GM23338 (cell line): ENCODE measurements at regions not wholly inside any gene's neighbourhood (a gene's known extent, or its start where the extent isn't known, plus 50 kb on each side); places are given as distances from the start of the nearest gene placed in this dataset.

Source experiments
- ATAC-seq: fragments of 200-7000 bp; cut with Tn5 transposase; 3 replicates; pipeline ENCODE4 v1.9.1; 2020
- DNase-seq: peaks from one replicate; pipeline ENCODE4 v3.0.0-alpha.2; 2015; ENCODE audit warnings: low spot score
- H2AFZ ChIP-seq: fragments of 200-600 bp; sonication (generic); 2 replicates; pipeline ENCODE4 v1.8.0; 2016; ENCODE audit warnings: antibody characterized with exemption, mild to moderate bottlenecking, moderate library complexity
- H3F3A ChIP-seq: fragments of 200-600 bp; sonication (generic); replicated peaks from 2 replicates; pipeline ENCODE4 v1.8.0; 2017; ENCODE audit warnings: antibody characterized with exemption, mixed run types, low read depth
- H3K27ac ChIP-seq: fragments of 200-600 bp; sonication (generic); 2 replicates; pipeline ENCODE4 v1.6.1; 2016; ENCODE audit warnings: low read depth
- H3K27me3 ChIP-seq: fragments of 200-600 bp; sonication (generic); 2 replicates; pipeline ENCODE4 v1.8.0; 2016; ENCODE audit warnings: mild to moderate bottlenecking, mixed run types, moderate library complexity; ENCODE audit not compliant: insufficient read depth
- H3K36me3 ChIP-seq: fragments of 200-600 bp; sonication (generic); 2 replicates; pipeline ENCODE4 v1.8.0; 2016; ENCODE audit warnings: mild to moderate bottlenecking; ENCODE audit not compliant: insufficient read depth
- H3K4me1 ChIP-seq: fragments of 200-600 bp; sonication (generic); 2 replicates; pipeline ENCODE4 v1.8.0; 2016; ENCODE audit warnings: mild to moderate bottlenecking, moderate library complexity; ENCODE audit not compliant: insufficient read depth
- H3K4me2 ChIP-seq: fragments of 200-600 bp; sonication (generic); 2 replicates; pipeline ENCODE4 v1.7.1; 2017; ENCODE audit warnings: mixed run types
- H3K4me3 ChIP-seq: fragments of 200-600 bp; sonication (generic); 2 replicates; pipeline ENCODE4 v1.6.1; 2016; ENCODE audit warnings: mixed run types
- H3K79me2 ChIP-seq: fragments of 200-600 bp; sonication (generic); replicated peaks from 2 replicates; pipeline ENCODE4 v1.8.0; 2017; ENCODE audit warnings: mild to moderate bottlenecking; ENCODE audit not compliant: insufficient read depth
- H3K9me2 ChIP-seq: fragments of 200-600 bp; sonication (generic); 2 replicates; pipeline ENCODE4 v1.8.0; 2017; ENCODE audit not compliant: insufficient read depth
- H4K20me1 ChIP-seq: fragments of 200-600 bp; sonication (generic); replicated peaks from 2 replicates; pipeline ENCODE4 v1.8.0; 2017; ENCODE audit warnings: mild to moderate bottlenecking; ENCODE audit not compliant: insufficient read depth
- H3K27ac Mint-ChIP-seq: 2 replicates; pipeline ENCODE4 v1.8.0; 2020; ENCODE audit warnings: inconsistent platforms, mild to moderate bottlenecking, moderate library complexity, mixed read lengths
- H3K27me3 Mint-ChIP-seq: 3 replicates; pipeline ENCODE4 v1.8.0; 2022; ENCODE audit warnings: low read depth, mild to moderate bottlenecking, moderate library complexity, mixed read lengths, inconsistent platforms; ENCODE audit not compliant: insufficient read depth, poor library complexity
- H3K36me3 Mint-ChIP-seq: 3 replicates; pipeline ENCODE4 v1.8.0; 2021; ENCODE audit warnings: low read depth, mild to moderate bottlenecking, inconsistent platforms, moderate library complexity, mixed read lengths
- H3K4me1 Mint-ChIP-seq: 3 replicates; pipeline ENCODE4 v1.8.0; 2020; ENCODE audit warnings: mild to moderate bottlenecking, inconsistent platforms, mixed read lengths
- H3K4me3 Mint-ChIP-seq: 3 replicates; pipeline ENCODE4 v1.8.0; 2021; ENCODE audit warnings: moderate library complexity, mild to moderate bottlenecking, inconsistent platforms, mixed read lengths
- H3K9me3 Mint-ChIP-seq: 3 replicates; pipeline ENCODE4 v1.8.0; 2020; ENCODE audit warnings: moderate library complexity, mild to moderate bottlenecking, inconsistent platforms, mixed read lengths
- CTCF ChIP-seq, 2 experiments: fragments of 200-600 bp in 1 of 2; sonication (generic) in 1 of 2; conservative IDR thresholded peaks; 2 replicates each; pipeline versions ENCODE4 v1.5.1 to v1.6.1; 2016 to 2017; ENCODE audit warnings: antibody characterized with exemption in 2 of 2, low read depth in 2 of 2, mild to moderate bottlenecking in 2 of 2, moderate library complexity in 1 of 2
- EZH2 ChIP-seq: fragments of 200-600 bp; sonication (generic); IDR thresholded peaks from one replicate; pipeline ENCODE4 v1.8.0; 2017; ENCODE audit warnings: antibody characterized with exemption, mild to moderate bottlenecking, low read depth; ENCODE audit not compliant: unreplicated experiment
- NANOG ChIP-seq: IDR thresholded peaks from 2 replicates; pipeline ENCODE4 v1.6.1; 2016; ENCODE audit warnings: antibody characterized with exemption, borderline replicate concordance
- POLR2AphosphoS5 ChIP-seq: IDR thresholded peaks from 2 replicates; pipeline ENCODE4 v1.6.1; 2016; ENCODE audit warnings: antibody characterized with exemption, low read depth
- ZNF462 ChIP-seq: fragments of 250-450 bp; sonication (Bioruptor Pico); IDR thresholded peaks from 2 replicates; pipeline ENCODE4 v1.5.0; 2020; ENCODE audit warnings: mild to moderate bottlenecking, moderate library complexity

GRCh38 chr3:178369006-178369405 lies 167.2 kb upstream of the KCNMB2 start:
- Histone ChIP-seq H3K4me1 (no peaks in the 10 kb centered on the region), H3K4me2 (no peak overlapping the region), H3K27me3 (no peaks in the 10 kb centered on the region), H3K9me2 (0 out of 2 replicates have a peak, but pooled peaks cover 2% of the 10 kb centered on the region), H3K79me2 (no peaks in the 10 kb centered on the region), H4K20me1 (no peaks in the 10 kb centered on the region), H3K36me3 (no peaks in the 10 kb centered on the region), H2AFZ (no peak overlapping the region), H3K27ac (no peak overlapping the region), H3F3A (no peaks in the 10 kb centered on the region), H3K4me3 (no peak overlapping the region)
- Mint-ChIP-seq H3K4me3 (no peak overlapping the region), H3K27me3 (peaks cover 1% of the 10 kb centered on the region), H3K36me3 (peaks cover 2% of the 10 kb centered on the region; the same call in 1 of the 3 replicates), H3K9me3 (peaks cover 2% of the 10 kb centered on the region; the same call in 2 of the 3 replicates), H3K27ac (no peak overlapping the region), H3K4me1 (no peaks in the 10 kb centered on the region)
- DNase-seq (no peak), ATAC-seq (no peak)
- TF ChIP-seq ZNF462 (CRISPR knock-in tag) (no peak), CTCF (conservative IDR thresholded peaks at IDR 0.05; ENCODE audit: low read depth in 2 of 2) (no peak), NANOG (no peak), EZH2 (no peak), POLR2AphosphoS5 (no peak)
